ENCODE measurements at regions not wholly inside any gene's neighbourhood (a gene's known extent, or its start where the extent isn't known, plus 50 kb on each side); places are given as distances from the start of the nearest gene placed in this dataset.
"Not testable (repeated sequence)": the region's sequence is repeated elsewhere in the genome, so short reads cannot be mapped to it uniquely, and the experiment has no call there.

DNA sequence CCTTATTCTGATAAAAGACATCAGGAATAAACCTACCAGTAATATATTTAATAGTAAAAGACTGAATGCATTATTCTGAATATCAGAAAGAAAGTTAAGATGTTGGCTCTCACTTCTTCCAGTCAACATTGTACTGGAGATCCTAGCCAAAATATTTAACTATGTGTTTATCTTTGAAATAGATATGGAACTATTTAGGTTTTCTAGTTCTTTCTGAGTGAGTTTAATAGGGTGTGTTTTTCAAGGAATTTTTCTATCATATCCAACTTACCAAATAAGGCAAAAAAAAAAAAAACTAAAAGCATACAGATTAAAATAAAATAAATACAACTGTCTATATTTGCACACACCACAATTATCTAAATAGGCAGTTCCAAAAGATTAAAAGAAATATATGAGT is 478.9 kb upstream of the LMO3 start:
- no peak for DNase-seq

DNA sequence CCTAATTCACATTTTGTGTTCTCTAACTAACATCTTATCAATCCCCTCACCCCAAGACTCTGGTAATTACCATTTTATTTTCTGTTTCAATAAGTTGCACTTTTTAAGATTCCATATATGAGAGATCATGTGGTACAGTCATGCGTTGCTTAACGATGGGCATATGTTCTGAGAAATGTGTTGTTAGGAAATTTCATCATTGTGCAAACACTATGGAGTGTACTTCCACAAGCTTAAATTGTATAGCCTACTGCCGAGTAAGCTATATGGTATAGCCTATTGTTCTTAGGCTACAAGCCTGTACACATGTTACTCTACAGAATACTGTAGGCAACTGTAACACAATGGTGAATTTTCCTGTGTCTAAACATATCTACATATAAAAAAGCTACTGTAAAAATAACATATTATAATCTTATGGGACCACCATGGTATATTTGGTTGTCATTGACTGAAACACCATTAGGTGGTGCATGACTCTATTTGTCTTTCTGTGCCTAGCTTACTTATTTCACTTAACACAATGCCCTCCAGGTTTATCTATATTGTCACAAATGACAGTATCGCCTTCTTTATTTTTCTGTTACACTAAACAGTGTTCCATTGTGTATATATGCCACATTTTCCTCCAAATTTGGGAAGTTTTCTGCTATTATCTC is 473.4 kb upstream of the LMO3 start:
- no peak for DNase-seq

DNA sequence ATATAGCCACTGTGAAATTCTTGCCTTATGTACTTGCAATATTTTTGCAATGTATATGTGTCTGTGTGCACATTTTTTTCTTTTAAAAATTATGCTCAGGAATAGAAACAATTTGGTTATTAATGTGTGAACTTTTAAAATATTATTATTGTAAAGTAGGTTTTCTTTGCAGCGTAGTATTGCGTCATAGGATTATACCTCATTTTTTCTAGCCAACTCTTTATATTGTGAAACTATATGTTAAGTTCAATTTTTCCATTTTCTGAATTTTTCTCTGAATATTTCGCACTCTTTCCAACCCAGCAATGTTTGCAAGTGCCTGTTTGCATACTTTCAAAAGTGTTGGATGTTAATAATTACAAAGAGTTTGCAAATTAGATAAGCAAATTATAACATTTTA is 471.6 kb upstream of the LMO3 start:
- no peak for DNase-seq

DNA sequence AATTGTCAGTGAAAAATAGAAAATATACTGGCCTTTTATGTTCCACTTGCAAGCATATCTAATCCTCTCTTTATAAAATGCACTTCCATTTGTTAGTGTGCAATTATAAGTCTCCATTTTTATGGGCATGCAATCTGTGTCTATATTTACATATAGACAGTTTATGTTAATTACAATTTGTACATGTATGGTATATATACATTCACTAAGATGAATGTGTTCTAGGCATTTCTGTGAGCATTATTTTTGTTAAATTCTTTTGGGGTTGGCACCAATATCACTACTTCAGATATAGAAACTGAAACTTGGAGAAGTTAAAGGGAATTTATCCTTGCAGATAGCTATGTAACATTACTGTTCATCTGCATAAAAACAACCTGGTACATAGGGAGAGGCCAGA is 470.8 kb upstream of the LMO3 start:
- no peak for DNase-seq

DNA sequence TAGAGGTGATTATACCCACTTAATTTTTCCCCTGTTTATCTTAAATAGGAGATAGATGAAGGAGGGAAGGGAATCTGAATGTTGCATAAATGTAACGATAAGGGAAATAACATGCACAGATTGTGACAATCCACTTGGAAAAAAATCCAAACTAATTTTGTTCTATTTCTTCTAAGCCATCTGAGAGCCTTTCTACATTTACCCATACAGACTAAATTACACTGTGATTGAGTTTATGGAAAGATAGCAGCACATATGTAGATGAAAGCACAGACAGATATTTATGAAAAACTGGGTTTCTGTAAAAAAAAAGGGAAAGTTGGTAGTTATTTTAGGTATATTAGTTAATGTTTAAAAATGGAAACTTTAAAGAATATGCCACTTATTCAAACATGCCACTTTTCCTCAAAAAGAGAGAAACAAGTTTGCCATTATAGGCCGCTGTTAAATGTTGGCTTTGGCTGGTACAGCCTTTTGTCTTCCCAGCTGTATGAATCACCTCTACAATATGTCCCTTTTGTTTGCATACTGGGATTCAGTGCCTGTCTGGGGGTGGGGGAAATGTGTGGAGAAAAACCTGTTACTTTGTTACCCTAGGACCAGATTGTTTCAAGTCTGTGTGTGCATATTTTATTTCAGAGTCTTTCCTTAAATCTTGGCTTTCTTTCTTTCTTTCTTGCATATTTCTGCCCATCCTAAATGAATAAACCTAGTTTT is 470.2 kb upstream of the LMO3 start:
- DNase-seq, result no peak

DNA sequence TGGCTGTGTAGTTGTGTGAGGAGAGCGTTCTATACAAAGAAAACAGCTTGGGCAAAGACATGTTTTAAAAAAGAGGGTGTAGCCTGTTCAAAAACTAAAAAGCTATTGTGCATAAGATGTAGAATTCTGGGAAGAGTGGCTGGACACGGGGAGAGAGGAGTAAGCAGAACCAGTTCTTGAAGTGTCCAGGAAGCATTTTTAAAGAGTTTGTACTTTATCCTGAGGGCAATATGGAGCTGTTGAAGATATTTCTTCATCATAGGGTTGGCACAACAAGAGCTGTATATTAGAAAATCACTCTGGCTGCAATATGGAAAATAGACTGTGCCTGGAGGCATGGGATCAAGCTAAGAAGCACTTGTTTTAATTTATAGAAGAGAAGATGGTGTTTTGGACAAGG is 458.9 kb upstream of the LMO3 start:
- no peak for DNase-seq

DNA sequence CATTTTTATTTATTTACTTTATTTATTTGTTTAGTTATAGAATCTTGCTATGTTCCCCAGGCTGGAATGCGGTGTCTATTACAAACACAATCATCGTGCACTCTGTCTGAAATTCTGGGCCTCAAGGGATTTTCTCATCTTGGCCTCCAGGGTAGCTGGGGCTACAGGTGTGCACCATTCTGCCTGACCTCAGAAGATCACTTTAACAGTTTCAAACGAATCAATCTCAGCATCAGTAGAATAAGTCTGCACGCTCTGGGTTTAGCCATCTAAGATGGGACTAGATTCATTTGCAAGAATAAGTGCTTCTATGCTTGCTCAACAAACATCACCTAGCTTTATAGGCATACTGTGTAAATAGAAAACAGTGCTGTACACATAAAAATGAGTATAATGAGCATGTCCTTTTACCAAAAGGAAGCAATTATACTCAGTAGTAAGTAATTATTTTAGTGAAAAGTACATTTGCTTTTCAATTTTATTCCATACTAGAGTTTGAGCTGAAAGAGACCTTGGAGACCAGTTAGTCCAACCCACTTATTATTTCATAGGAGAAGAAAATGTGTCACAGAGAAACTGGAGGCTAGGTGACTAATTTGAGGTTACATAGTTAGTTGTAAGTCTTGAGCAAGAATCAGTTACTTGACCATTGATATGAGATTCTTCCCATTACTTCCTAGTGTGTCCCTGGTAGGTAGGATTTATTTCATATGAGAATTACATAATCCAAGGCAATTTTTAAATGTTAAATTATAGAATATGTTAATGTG is 456.5 kb upstream of the LMO3 start:
- DNase-seq, result no peak

GRCh38 chr12:17060260-17060659 is 454.3 kb upstream of the LMO3 start:
- no peak for DNase-seq

- DNase-seq, result no peak
Observed at GRCh38 chr12:17056546-17056945, 450.6 kb upstream of the LMO3 start.

DNA sequence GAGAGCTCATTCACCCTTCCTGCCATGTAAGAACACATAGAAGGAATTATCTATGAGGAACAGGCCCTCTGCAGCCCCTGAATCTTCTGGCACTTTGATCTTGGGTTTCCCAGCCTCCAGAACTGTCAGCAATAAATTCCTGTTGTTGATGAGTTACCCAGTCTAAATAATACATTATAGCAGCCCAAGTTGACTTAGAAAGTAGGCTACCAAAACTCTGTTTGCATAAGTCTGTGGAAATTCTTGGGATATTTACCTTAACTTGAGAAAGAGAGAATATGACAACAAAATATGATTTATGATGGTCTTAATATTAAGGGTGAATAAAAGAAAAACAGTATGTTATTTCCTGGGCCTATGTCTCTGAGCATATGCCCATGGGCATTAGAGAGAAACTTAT is 433.0 kb upstream of the LMO3 start:
- DNase-seq, result no peak

- DNase-seq, result no peak
Observed at GRCh38 chr12:17035372-17035771, 429.4 kb upstream of the LMO3 start.

DNA sequence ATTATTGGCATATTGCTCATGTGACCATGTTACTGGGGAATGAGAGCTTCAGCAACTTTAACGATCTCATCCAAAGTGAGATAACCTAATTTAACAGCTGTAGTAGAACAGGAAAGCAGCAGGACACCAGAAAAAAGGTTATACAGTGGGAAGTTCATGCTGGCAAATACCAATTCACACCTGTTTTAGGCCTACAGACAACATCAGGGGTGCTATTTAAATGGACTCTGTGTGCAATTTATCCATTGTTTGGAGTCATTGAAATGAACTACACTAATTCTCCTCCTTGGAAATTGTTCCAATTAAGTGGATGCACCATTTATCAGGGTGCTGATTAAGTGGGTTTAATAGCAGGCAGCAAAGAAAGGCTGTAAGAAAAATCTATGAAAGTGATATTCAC is 424.4 kb upstream of the LMO3 start:
- DNase-seq, result no peak

GRCh38 chr12:17028348-17028747 is 422.4 kb upstream of the LMO3 start:
- DNase-seq, result no peak

GRCh38 chr12:17025424-17025823 is 419.5 kb upstream of the LMO3 start:
- not testable (repeated sequence) for DNase-seq

- DNase-seq, result no peak
Observed at GRCh38 chr12:17020765-17021164, 414.8 kb upstream of the LMO3 start.

DNA sequence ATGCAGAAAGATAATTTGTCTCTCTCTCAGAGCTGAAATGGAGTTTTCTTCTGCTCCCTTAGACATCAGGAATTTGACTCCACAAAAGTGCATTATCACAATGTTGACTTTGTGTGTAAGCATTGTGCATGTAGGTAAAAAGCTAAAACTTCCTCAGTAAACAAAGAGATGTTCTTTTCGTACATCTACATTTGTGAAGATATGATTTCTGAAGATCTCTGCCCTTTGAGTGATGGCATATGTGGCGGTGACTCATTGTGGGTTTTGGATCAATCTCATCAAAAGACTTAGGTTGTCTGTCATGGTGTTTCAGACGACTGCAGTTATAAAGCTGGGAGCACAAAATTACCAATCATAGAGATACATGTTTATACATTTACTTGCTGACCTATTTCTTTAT is 411.4 kb upstream of the LMO3 start:
- no peak for DNase-seq

DNA sequence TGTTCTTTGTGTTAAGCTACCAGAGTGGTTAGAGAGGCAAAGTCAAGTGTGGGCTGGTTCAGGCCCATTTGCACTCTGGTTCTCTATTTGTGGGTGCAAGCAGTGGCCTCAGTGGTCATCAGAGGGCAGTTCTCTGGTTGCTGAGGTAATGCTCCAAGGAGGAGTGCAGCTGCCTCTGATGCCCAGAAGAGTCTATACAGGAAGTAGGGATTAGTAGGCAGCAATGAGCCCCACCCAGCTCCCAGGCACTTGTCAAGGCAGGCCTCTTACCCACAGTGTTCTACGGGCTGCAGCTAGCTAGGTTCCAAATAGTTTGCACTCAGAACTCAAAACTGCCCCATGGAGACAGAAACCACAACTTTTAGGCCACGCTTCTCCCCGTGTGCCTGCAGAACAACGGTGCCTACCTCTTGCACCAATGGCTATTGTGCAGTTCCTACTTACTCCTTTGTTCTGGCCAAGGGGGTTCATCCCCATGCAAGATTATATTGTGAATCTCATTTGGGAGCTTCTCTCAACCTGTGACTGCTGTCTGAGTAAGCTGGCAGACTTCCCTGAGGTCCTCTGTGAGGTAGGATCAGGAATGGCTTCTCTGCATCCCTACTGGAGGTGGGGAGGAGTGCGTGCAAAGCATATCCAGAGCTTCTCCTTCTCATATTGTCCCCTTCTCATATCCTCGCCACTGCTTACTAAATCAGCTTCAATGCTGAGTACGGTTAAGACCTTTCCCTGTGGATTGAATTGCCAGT is 410.3 kb upstream of the LMO3 start:
- DNase-seq, result no peak

- DNase-seq, result no peak
Observed at GRCh38 chr12:17015501-17015900, 409.5 kb upstream of the LMO3 start.

GRCh38 chr12:17007442-17008040 is 401.6 kb upstream of the LMO3 start:
- not testable (repeated sequence) for DNase-seq

GRCh38 chr12:16998538-16998937 is 392.6 kb upstream of the LMO3 start:
- DNase-seq, result not testable (repeated sequence)

DNA sequence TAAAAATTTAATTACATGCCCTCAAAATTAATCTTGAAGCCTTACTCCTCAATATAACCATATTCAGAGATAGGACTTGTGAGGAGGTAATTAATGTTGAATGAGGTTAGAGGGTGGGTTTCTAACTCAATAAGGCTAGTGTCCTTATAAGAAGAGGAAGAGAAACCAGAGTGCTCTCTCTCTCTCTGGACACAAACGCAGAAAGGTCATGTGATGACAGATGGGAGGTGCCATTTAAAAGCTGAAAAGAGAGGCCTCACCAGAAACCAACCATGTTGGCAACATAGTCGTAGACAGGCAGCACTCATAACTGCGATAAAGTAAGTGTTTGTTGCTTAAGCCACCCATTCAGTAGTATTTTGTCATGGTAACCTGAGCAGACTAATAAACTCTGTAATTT is 378.5 kb upstream of the LMO3 start:
- no peak for DNase-seq
